K562 (cell line): ENCODE measurements at regions not wholly inside any gene's neighbourhood (a gene's known extent, or its start where the extent isn't known, plus 50 kb on each side); places are given as distances from the start of the nearest gene placed in this dataset.

ENCODE experiments used
- ATAC-seq: fragments of 200-7000 bp; cut with Tn5 transposase; 3 replicates; pipeline ENCODE4 v1.9.1; 2020; ENCODE audit warnings: moderate library complexity
- BruUV-seq: library from RNA; stranded (reverse); fragments of 400-500 nt; replicated peaks from 2 replicates; lab custom pipeline; 2021; lab: Mats Ljungman, UMichigan
- CTCF ChIA-PET: fragments of 300-600 bp; formaldehyde crosslinking; extraction: SDS; loops from one replicate; lab custom pipeline; 2021; ENCODE audit warnings: low intra/inter-chr PET ratio; lab: Yijun Ruan, JAX
- POLR2A ChIA-PET: fragments of 300-600, 350-650 bp; sonication (Branson Sonifier 250); formaldehyde crosslinking; extraction: SDS; loops from one replicate; lab custom pipeline; 2021; ENCODE audit warnings: antibody characterized with exemption, inconsistent platforms; lab: Yijun Ruan, JAX
- DNase-seq, 4 experiments: peaks; one replicate each; pipeline versions ENCODE4 v3.0.0 to v3.0.0-alpha.2; 2011 to 2018; ENCODE audit warnings: low spot score in 3 of 4, mixed read lengths in 3 of 4; ENCODE audit errors: extremely low read depth in 1 of 4
- FAIRE-seq: peaks from 2 replicates; lab custom pipeline; 2011; peaks lifted over from hg19 to GRCh38; lab: Jason Lieb, UNC
- H2AFZ ChIP-seq: 2 replicates; pipeline ENCODE4 v1.6.0; 2011; ENCODE audit warnings: low read depth, low read length, control low read depth, inconsistent platforms
- H3K27ac ChIP-seq: fragments of 200-600 bp; 3 replicates; pipeline ENCODE4 v1.8.0; 2011; ENCODE audit warnings: low read depth, mild to moderate bottlenecking, control low read depth, inconsistent platforms, low read length, moderate library complexity, mixed read lengths; ENCODE audit errors: extremely low read depth
- H3K27me3 ChIP-seq, 2 experiments: fragments of 300-600 bp in 1 of 2; 2 replicates in 1 of 2; 3 replicates in 1 of 2; pipeline versions ENCODE4 v1.6.0 to v1.8.0; 2011; ENCODE audit warnings: inconsistent platforms in 2 of 2, low read length in 2 of 2, mild to moderate bottlenecking in 1 of 2, mixed read lengths in 1 of 2, moderate library complexity in 1 of 2; ENCODE audit not compliant: control insufficient read depth in 2 of 2, insufficient read depth in 2 of 2
- H3K36me3 ChIP-seq: fragments of 300-600 bp; 3 replicates; pipeline ENCODE4 v1.8.0; 2011; ENCODE audit warnings: mild to moderate bottlenecking, low read length, inconsistent platforms; ENCODE audit not compliant: control insufficient read depth, insufficient read depth
- H3K4me1 ChIP-seq, 2 experiments: fragments of 200-600 bp in 1 of 2; replicated peaks in 1 of 2; 2 replicates in 1 of 2; 3 replicates in 1 of 2; pipeline versions ENCODE4 v1.5.1 to v1.8.0; 2011; ENCODE audit warnings: inconsistent platforms in 2 of 2, low read length in 2 of 2, mild to moderate bottlenecking in 1 of 2, mixed read lengths in 1 of 2, moderate library complexity in 1 of 2; ENCODE audit not compliant: control insufficient read depth in 2 of 2, insufficient read depth in 2 of 2
- H3K4me2 ChIP-seq: 2 replicates; pipeline ENCODE4 v1.6.1; 2011; ENCODE audit warnings: low read length, control low read depth, inconsistent platforms, mixed read lengths; ENCODE audit not compliant: insufficient read depth
- H3K4me3 ChIP-seq: fragments of 200-600 bp; sonication (generic), shearing (Covaris generic); 2 replicates; pipeline ENCODE4 v1.5.1; 2016; ENCODE audit warnings: control low read depth, inconsistent platforms
- H3K79me2 ChIP-seq: fragments of 200-600 bp; 3 replicates; pipeline ENCODE4 v1.8.0; 2011; ENCODE audit warnings: low read length, inconsistent platforms; ENCODE audit not compliant: control insufficient read depth, insufficient read depth
- H3K9ac ChIP-seq, 2 experiments: 2 replicates each; pipeline versions ENCODE4 v1.6.0 to v1.6.1; 2011; ENCODE audit warnings: low read depth in 2 of 2, low read length in 2 of 2, control low read depth in 1 of 2, inconsistent platforms in 1 of 2, mild to moderate bottlenecking in 1 of 2, mixed read lengths in 1 of 2; ENCODE audit not compliant: insufficient read depth in 1 of 2
- H3K9me1 ChIP-seq: one replicate; pipeline ENCODE4 v1.6.0; 2011; ENCODE audit warnings: inconsistent platforms, mild to moderate bottlenecking, low read length, moderate library complexity; ENCODE audit not compliant: control insufficient read depth, insufficient read depth
- H3K9me3 ChIP-seq: replicated peaks from 2 replicates; pipeline ENCODE4 v1.5.1; 2011; ENCODE audit warnings: low read depth, low read length, inconsistent platforms; ENCODE audit not compliant: control insufficient read depth, insufficient read depth
- H4K20me1 ChIP-seq: replicated peaks from 2 replicates; pipeline ENCODE4 v1.6.1; 2011; ENCODE audit warnings: low read length, inconsistent platforms, mixed read lengths; ENCODE audit not compliant: control insufficient read depth, insufficient read depth
- BRCA1 ChIP-seq, 2 experiments: fragments of 450-650 bp in 1 of 2; sonication (generic) in 1 of 2; formaldehyde crosslinking in 1 of 2; IDR thresholded peaks; 2 replicates each; pipeline versions ENCODE4 v1.5.0 to v1.6.1; 2017 to 2020; ENCODE audit warnings: mild to moderate bottlenecking in 1 of 2, missing genetic modification reagents in 1 of 2
- MCM2 ChIP-seq: fragments of 450-650 bp; IDR thresholded peaks from 2 replicates; pipeline ENCODE4 v1.6.1; 2017; ENCODE audit warnings: low read depth, mild to moderate bottlenecking
- MITF ChIP-seq: IDR thresholded peaks from 2 replicates; pipeline ENCODE4 v1.6.1; 2014; ENCODE audit warnings: antibody characterized with exemption
- MLX ChIP-seq, 2 experiments: fragments of 450-650 bp in 1 of 2; sonication (generic) in 1 of 2; formaldehyde crosslinking; conservative IDR thresholded peaks; 2 replicates each; pipeline versions ENCODE4 v1.4.0 to v1.8.1; 2020 to 2022; ENCODE audit warnings: mild to moderate bottlenecking in 1 of 2, missing genetic modification reagents in 1 of 2
- MNT ChIP-seq, 2 experiments: fragments of 450-650 bp; conservative IDR thresholded peaks; 2 replicates each; pipeline ENCODE4 v1.6.1; 2017; ENCODE audit warnings: mild to moderate bottlenecking in 2 of 2, moderate library complexity in 2 of 2
- PRMT5 ChIP-seq: sonication (generic); formaldehyde crosslinking; IDR thresholded peaks from 2 replicates; pipeline ENCODE4 v1.5.0; 2020; ENCODE audit warnings: missing genetic modification reagents
- RBBP5 ChIP-seq: fragments of 200-600 bp; sonication (generic); IDR thresholded peaks from 2 replicates; pipeline ENCODE4 v1.6.1; 2012; ENCODE audit warnings: borderline replicate concordance, mild to moderate bottlenecking, low read length, control low read depth, inconsistent platforms; ENCODE audit not compliant: insufficient read depth, poor library complexity, severe bottlenecking
- STAG1 ChIP-seq: sonication (generic); formaldehyde crosslinking; IDR thresholded peaks from 2 replicates; pipeline ENCODE4 v1.5.0; 2020; ENCODE audit warnings: missing genetic modification reagents, borderline replicate concordance
- XRCC4 ChIP-seq: IDR thresholded peaks from one replicate; pipeline ENCODE4 v1.6.1; 2011; ENCODE audit not compliant: insufficient read depth, insufficient read length; ENCODE audit errors: extremely low read depth
- ZNF165 ChIP-seq: fragments of 250-450 bp; sonication (Bioruptor Pico); IDR thresholded peaks from 2 replicates; pipeline ENCODE4 v1.4.0; 2020; ENCODE audit warnings: borderline replicate concordance
- ZNF445 ChIP-seq: fragments of 250-450 bp; sonication (Bioruptor Pico); IDR thresholded peaks from 2 replicates; pipeline ENCODE4 v1.4.0; 2020; ENCODE audit warnings: low read depth, mild to moderate bottlenecking, moderate library complexity
- ZNF57 ChIP-seq: fragments of 450-650 bp; formaldehyde crosslinking; IDR thresholded peaks from 2 replicates; pipeline ENCODE4 v1.4.0; 2020; ENCODE audit warnings: mild to moderate bottlenecking, moderate library complexity
- WGBS: fragments of 100-300 bp; shearing (Covaris generic); methylation state at CpG from one replicate; pipeline ENCODE4 v1.1.6; 2016; ENCODE audit warnings: low coverage, mixed read lengths; ENCODE audit not compliant: insufficient coverage; ENCODE audit errors: missing lambda C conversion rate; 5-methylcytosine and 5-hydroxymethylcytosine counted together
- in situ Hi-C: fragments of 300-500 bp; cut with MboI; formaldehyde crosslinking; loops from 4 replicates; pipeline ENCODE4 v1.15.0; 2018; ENCODE audit warnings: inconsistent platforms, mixed read lengths
- intact Hi-C: fragments of 100-400 bp; cut with micrococcal nuclease; formaldehyde crosslinking; loops from 2 replicates; pipeline ENCODE4 v1.14.2; 2022

- Histone ChIP-seq H3K9me1 (no peaks in the 10 kb centered on the region), H3K4me3 (no peak overlapping the region), H4K20me1 (no peaks in the 10 kb centered on the region), H3K27ac (no peak overlapping the region), H3K4me2 (no peak overlapping the region), H3K4me1 (no peaks in the 10 kb centered on the region), H3K9ac (no peak overlapping the region), H3K9me3 (no peaks in the 10 kb centered on the region), H3K36me3 (no peaks in the 10 kb centered on the region), H3K79me2 (no peaks in the 10 kb centered on the region), H3K27me3 (no peaks in the 10 kb centered on the region), H2AFZ (no peak overlapping the region)
- FAIRE-seq: no peak
- in situ Hi-C loops (no loop called here), intact Hi-C loops (no loop called here)
- WGBS: 4% methylated on average over 2 of the region's 2 CpGs
- BruUV-seq: no TSS peak
- TF ChIP-seq MITF (no peak), PRMT5 (CRISPR knock-in tag) (no peak), RBBP5 (no peak), XRCC4 (no peak), ZNF57 (CRISPR knock-in tag) (no peak), STAG1 (CRISPR knock-in tag) (no peak), MCM2 (no peak), BRCA1 (IDR thresholded peaks at IDR 0.05) (no peak), BRCA1 (CRISPR knock-in tag; IDR thresholded peaks at IDR 0.05) (no peak), MLX (CRISPR knock-in tag; conservative IDR thresholded peaks at IDR 0.05) (no peak), MNT (conservative IDR thresholded peaks at IDR 0.05) (no peak), ZNF445 (CRISPR knock-in tag) (no peak), ZNF165 (no peak)
- ChIA-PET CTCF (no interaction called here), POLR2A (no interaction called here)
- no peak for ATAC-seq
- DNase-seq: no peak
These were observed 479.9 kb upstream of the NOVA1 start for GRCh38 chr14:27077710-27078109.
